Mesothelial cell of epicardium (in vitro differentiated cells): ENCODE measurements at regions not wholly inside any gene's neighbourhood (a gene's known extent, or its start where the extent isn't known, plus 50 kb on each side); places are given as distances from the start of the nearest gene placed in this dataset.

ENCODE experiments used
- DNase-seq, 2 experiments: peaks; one replicate each; pipeline ENCODE4 v3.0.0; 2021; ENCODE audit warnings: low spot score in 2 of 2; ENCODE audit not compliant: unreplicated experiment in 2 of 2
- H3K27ac Mint-ChIP-seq: 2 replicates; pipeline ENCODE4 v1.8.0; 2021; ENCODE audit warnings: mixed read lengths
- H3K27me3 Mint-ChIP-seq: 2 replicates; pipeline ENCODE4 v1.8.0; 2021; ENCODE audit warnings: low read depth, mixed read lengths
- H3K36me3 Mint-ChIP-seq: 2 replicates; pipeline ENCODE4 v1.8.0; 2021; ENCODE audit warnings: mixed read lengths
- H3K4me1 Mint-ChIP-seq: 2 replicates; pipeline ENCODE4 v1.8.0; 2021; ENCODE audit warnings: mixed read lengths
- H3K4me3 Mint-ChIP-seq: 2 replicates; pipeline ENCODE4 v1.8.0; 2021; ENCODE audit warnings: mild to moderate bottlenecking, moderate library complexity, mixed read lengths
- H3K9me3 Mint-ChIP-seq: 2 replicates; pipeline ENCODE4 v1.8.0; 2021; ENCODE audit warnings: mixed read lengths
- TF ChIP-seq, protein P1 (sequence below): fragments of 200-600 bp; sonication (generic); IDR thresholded peaks from one replicate; pipeline ENCODE4 v1.5.0; 2021; ENCODE audit warnings: antibody characterized with exemption; ENCODE audit not compliant: unreplicated experiment

DNA sequence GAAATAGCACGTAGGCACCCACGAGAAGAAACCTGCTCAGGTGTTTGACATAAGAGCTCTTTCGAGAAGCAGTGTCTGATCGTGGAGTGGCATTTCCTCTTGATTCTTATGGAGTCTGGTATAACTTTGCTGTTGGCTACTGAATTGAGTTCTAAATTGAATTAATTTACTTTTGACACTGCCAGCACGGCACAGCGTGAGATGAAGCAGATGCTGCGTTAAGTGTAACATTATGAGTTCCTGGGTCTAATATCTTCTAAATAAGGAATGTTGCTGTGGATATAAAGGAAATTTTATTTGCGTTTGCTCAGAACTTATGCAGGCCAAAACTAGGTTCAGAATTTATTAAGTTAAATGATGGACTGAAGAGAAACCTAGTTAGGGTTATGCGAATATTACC lies 919.9 kb downstream of the TUSC7 start:
- H3K36me3 Mint-ChIP-seq, result no peaks in the 10 kb centered on the region
- H3K9me3 Mint-ChIP-seq, result no peaks in the 10 kb centered on the region
- TF ChIP-seq, protein P1, sequence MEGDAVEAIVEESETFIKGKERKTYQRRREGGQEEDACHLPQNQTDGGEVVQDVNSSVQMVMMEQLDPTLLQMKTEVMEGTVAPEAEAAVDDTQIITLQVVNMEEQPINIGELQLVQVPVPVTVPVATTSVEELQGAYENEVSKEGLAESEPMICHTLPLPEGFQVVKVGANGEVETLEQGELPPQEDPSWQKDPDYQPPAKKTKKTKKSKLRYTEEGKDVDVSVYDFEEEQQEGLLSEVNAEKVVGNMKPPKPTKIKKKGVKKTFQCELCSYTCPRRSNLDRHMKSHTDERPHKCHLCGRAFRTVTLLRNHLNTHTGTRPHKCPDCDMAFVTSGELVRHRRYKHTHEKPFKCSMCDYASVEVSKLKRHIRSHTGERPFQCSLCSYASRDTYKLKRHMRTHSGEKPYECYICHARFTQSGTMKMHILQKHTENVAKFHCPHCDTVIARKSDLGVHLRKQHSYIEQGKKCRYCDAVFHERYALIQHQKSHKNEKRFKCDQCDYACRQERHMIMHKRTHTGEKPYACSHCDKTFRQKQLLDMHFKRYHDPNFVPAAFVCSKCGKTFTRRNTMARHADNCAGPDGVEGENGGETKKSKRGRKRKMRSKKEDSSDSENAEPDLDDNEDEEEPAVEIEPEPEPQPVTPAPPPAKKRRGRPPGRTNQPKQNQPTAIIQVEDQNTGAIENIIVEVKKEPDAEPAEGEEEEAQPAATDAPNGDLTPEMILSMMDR, result no peak
- peaks cover 55% of the 10 kb centered on the region for H3K4me1 Mint-ChIP-seq
- no peaks in the 10 kb centered on the region for H3K27me3 Mint-ChIP-seq
- H3K4me3 Mint-ChIP-seq, result no peak overlapping the region
- peak overlapping the region; percentile 95 for H3K27ac Mint-ChIP-seq
- DNase-seq, result no peak

DNA sequence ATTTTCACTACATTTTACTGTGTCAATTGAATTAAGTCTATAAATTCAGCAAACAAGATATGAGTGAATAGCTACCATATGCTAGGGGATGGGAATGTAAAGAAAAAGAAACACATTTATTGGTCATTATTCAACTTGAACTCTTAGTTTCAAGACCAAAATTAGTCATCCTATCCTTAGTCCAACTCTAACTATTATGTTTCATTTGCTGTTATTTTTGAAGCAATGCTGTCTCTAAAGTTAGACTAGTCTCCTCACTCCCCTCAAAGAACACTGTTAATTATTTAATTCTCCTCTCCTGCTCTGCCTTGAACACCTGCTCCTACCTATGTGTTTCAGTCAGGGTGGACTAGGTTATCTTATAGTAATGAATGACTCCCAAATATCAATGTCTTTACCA lies 920.9 kb downstream of the TUSC7 start:
- Mint-ChIP-seq H3K4me1 (peaks cover 50% of the 10 kb centered on the region), H3K27ac (peak overlapping the region; percentile 41), H3K27me3 (peaks cover 3% of the 10 kb centered on the region), H3K36me3 (no peaks in the 10 kb centered on the region), H3K9me3 (no peaks in the 10 kb centered on the region), H3K4me3 (no peak overlapping the region)
- no peak for DNase-seq
- TF ChIP-seq, protein P1, result no peak

DNA sequence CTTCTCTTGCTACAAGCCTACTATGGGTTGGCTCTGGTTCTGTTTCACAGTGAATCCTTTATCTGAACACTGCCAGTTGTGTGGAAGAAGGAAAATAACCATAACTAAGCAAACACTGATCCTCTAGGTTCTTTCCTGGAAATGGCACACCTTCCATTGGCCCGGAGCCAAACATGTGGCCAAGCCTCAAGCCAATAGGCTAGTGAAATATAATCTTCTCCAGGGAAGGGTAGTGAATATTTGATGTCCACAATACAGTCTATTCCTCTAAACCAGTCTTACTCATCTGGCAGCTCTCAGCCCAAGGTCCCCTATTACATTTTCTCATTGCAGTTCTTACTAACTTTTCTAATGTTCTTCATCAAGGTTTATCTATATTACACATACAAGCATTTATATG lies 921.3 kb downstream of the TUSC7 start:
- no peak for DNase-seq
- TF ChIP-seq, protein P1, result no peak
- no peaks in the 10 kb centered on the region for H3K9me3 Mint-ChIP-seq
- no peak overlapping the region for H3K4me3 Mint-ChIP-seq
- peaks cover 3% of the 10 kb centered on the region for H3K27me3 Mint-ChIP-seq
- peak overlapping the region; percentile 41 for H3K27ac Mint-ChIP-seq
- peaks cover 50% of the 10 kb centered on the region for H3K4me1 Mint-ChIP-seq
- H3K36me3 Mint-ChIP-seq, result no peaks in the 10 kb centered on the region

DNA sequence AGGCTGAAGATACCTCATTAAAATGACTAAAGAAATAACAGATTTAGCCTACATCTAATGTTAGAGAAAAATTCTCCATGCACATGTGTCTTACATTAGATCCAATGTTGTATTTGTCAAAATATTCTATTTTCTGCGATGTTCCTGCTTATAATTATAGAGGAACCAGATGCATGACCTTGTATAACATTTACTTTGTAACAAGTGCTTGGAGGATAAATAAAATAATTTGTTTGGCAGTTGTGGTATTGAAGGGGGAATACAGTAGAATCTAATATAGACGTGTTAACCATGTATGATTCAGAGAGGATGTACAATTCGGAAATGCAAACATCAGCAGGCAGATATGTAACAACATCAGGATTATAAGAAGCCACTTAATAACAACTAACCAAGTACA lies 922.2 kb downstream of the TUSC7 start:
- DNase-seq, result no peak
- Mint-ChIP-seq H3K27ac (peak overlapping the region; percentile 50), H3K27me3 (peaks cover 3% of the 10 kb centered on the region), H3K9me3 (no peaks in the 10 kb centered on the region), H3K36me3 (no peaks in the 10 kb centered on the region), H3K4me3 (no peak overlapping the region), H3K4me1 (peaks cover 47% of the 10 kb centered on the region)
- TF ChIP-seq, protein P1, result no peak

DNA sequence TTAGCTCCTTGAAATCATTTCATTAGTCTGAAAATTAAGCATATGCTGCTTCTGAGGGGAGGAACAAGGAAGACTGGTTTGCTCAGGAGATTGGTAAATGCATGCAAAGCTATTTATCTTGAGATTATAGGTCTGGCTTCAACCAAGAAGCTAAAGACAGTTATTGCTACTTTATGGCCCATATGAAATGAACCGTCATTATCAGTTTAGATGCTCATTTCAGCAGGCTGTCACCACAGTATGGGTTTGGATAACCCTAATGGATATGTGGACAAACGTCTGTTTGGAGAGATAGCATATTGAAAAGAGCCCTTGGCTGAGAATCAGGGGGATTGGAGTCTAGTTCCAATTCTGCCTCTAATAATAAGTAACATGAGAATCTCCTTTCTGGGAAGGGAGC lies 922.6 kb downstream of the TUSC7 start:
- peaks cover 47% of the 10 kb centered on the region for H3K4me1 Mint-ChIP-seq
- no peaks in the 10 kb centered on the region for H3K9me3 Mint-ChIP-seq
- H3K36me3 Mint-ChIP-seq, result no peaks in the 10 kb centered on the region
- no peak for DNase-seq
- H3K27ac Mint-ChIP-seq, result peak overlapping the region; percentile 50
- no peak overlapping the region for H3K4me3 Mint-ChIP-seq
- H3K27me3 Mint-ChIP-seq, result peaks cover 3% of the 10 kb centered on the region
- TF ChIP-seq, protein P1, result no peak

DNA sequence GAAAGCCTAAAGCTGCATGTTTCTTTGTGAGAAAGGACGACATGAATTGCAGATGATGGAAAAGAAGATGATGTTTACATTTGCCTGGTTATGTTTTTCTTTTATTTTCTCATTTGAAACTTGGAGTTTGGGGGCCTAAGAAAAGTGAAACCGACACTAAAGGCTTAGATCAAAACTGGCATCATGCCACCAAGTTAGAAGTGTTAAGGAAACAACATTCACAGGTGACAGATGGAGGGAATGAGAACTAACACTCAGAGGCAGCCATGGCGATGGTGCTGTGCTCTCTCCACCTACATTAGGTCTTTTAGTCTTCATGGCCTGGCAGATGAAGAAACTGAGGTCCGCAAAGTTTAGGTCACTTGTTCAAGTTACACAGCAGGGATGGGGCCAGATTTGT lies 923.6 kb downstream of the TUSC7 start:
- no peak overlapping the region for H3K27ac Mint-ChIP-seq
- peaks cover 43% of the 10 kb centered on the region for H3K4me1 Mint-ChIP-seq
- no peaks in the 10 kb centered on the region for H3K36me3 Mint-ChIP-seq
- no peak for DNase-seq
- H3K4me3 Mint-ChIP-seq, result no peak overlapping the region
- H3K9me3 Mint-ChIP-seq, result no peaks in the 10 kb centered on the region
- TF ChIP-seq, protein P1, result no peak
- H3K27me3 Mint-ChIP-seq, result peaks cover 3% of the 10 kb centered on the region
